Coronary artery (tissue), 2 donors: ENCODE measurements at regions not wholly inside any gene's neighbourhood (a gene's known extent, or its start where the extent isn't known, plus 50 kb on each side); places are given as distances from the start of the nearest gene placed in this dataset.

Experiments used
- DNase-seq: peaks from one replicate; pipeline ENCODE4 v3.0.0-alpha.2; 2017; ENCODE audit warnings: low spot score
- H3K27ac ChIP-seq, 2 donors: fragments of 200-600 bp; sonication (generic); one replicate each; pipeline ENCODE4 v1.5.1; 2016 to 2019
- H3K4me3 ChIP-seq: fragments of 200-600 bp; sonication (generic); 2 replicates; pipeline ENCODE4 v1.5.1; 2016; ENCODE audit warnings: mild to moderate bottlenecking, moderate library complexity
- TF ChIP-seq, protein P1 (sequence below): fragments of 200-600 bp; sonication (generic); IDR thresholded peaks from one replicate; pipeline ENCODE4 v1.5.1; 2019; ENCODE audit warnings: antibody characterized with exemption

GRCh38 chr13:69487576-69487975 is 620.0 kb upstream of the ATXN8OS start:
- Histone ChIP-seq H3K4me3 (no peak overlapping the region), H3K27ac (no peak overlapping the region)
- no peak for DNase-seq
- TF ChIP-seq, protein P1, sequence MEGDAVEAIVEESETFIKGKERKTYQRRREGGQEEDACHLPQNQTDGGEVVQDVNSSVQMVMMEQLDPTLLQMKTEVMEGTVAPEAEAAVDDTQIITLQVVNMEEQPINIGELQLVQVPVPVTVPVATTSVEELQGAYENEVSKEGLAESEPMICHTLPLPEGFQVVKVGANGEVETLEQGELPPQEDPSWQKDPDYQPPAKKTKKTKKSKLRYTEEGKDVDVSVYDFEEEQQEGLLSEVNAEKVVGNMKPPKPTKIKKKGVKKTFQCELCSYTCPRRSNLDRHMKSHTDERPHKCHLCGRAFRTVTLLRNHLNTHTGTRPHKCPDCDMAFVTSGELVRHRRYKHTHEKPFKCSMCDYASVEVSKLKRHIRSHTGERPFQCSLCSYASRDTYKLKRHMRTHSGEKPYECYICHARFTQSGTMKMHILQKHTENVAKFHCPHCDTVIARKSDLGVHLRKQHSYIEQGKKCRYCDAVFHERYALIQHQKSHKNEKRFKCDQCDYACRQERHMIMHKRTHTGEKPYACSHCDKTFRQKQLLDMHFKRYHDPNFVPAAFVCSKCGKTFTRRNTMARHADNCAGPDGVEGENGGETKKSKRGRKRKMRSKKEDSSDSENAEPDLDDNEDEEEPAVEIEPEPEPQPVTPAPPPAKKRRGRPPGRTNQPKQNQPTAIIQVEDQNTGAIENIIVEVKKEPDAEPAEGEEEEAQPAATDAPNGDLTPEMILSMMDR: no peak

- TF ChIP-seq, protein P1: no peak
- Histone ChIP-seq H3K27ac (no peak overlapping the region), H3K4me3 (no peak overlapping the region)
- no peak for DNase-seq
These were observed 621.5 kb upstream of the ATXN8OS start for GRCh38 chr13:69485991-69486592.

- Histone ChIP-seq H3K4me3 (no peak overlapping the region), H3K27ac (no peak overlapping the region)
- DNase-seq: no peak
- TF ChIP-seq, protein P1: no peak
These were observed 630.2 kb upstream of the ATXN8OS start for GRCh38 chr13:69477451-69477850.

GRCh38 chr13:69474011-69474685 is 633.5 kb upstream of the ATXN8OS start:
- DNase-seq: no peak
- Histone ChIP-seq H3K4me3 (no peak overlapping the region), H3K27ac (no peak overlapping the region)
- TF ChIP-seq, protein P1: no peak

- DNase-seq: no peak
- no peak overlapping the region for H3K27ac ChIP-seq
- no peak overlapping the region for H3K4me3 ChIP-seq
- TF ChIP-seq, protein P1: no peak
These were observed 639.0 kb upstream of the ATXN8OS start for GRCh38 chr13:69468624-69469023.

DNA sequence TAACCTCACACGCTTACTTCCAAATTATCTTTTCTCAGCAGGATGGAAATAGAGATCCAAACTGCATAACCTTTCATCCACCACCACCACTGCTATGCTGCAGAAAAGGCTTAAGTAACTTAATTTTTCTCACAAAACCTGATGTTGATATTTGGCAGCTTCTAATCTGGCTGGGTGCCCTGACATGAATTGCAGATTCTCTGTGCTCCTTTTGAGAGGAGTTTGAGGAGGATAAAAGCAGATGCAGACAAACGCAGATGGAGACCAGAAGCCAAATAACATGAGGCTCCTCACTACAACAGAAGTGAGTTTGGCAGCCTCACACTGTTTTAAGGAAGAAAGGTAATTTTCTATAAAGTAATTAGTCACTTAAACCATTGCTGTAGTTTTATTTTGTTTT is 646.2 kb upstream of the ATXN8OS start:
- DNase-seq: no peak

More for the DNA sequence above, 646.2 kb upstream of the ATXN8OS start:
- TF ChIP-seq, protein P1: no peak
- Histone ChIP-seq H3K27ac (no peak overlapping the region), H3K4me3 (no peak overlapping the region)
